IPS-20b (cell line): ENCODE measurements at regions not wholly inside any gene's neighbourhood (a gene's known extent, or its start where the extent isn't known, plus 50 kb on each side); places are given as distances from the start of the nearest gene placed in this dataset.

Experiments
- H3K27ac ChIP-seq: one replicate; pipeline ENCODE4 v1.5.1; 2013; ENCODE audit warnings: low read length
- H3K27me3 ChIP-seq: 2 replicates; pipeline ENCODE4 v1.6.1; 2013; ENCODE audit warnings: mild to moderate bottlenecking, low read length, inconsistent platforms; ENCODE audit not compliant: insufficient read depth
- H3K36me3 ChIP-seq: 2 replicates; pipeline ENCODE4 v1.6.1; 2013; ENCODE audit warnings: low read depth, mild to moderate bottlenecking, inconsistent platforms, low read length, moderate library complexity; ENCODE audit not compliant: insufficient read depth
- H3K4me1 ChIP-seq: 2 replicates; pipeline ENCODE4 v1.6.1; 2013; ENCODE audit warnings: mild to moderate bottlenecking, control low read depth, inconsistent platforms, low read length, moderate library complexity; ENCODE audit not compliant: insufficient read depth
- H3K4me3 ChIP-seq: 2 replicates; pipeline ENCODE4 v1.5.1; 2013; ENCODE audit warnings: mild to moderate bottlenecking, low read length, inconsistent platforms
- H3K9ac ChIP-seq: 2 replicates; pipeline ENCODE4 v1.6.1; 2013; ENCODE audit warnings: low read depth, mild to moderate bottlenecking, inconsistent platforms, low read length, moderate library complexity
- H3K9me3 ChIP-seq: 2 replicates; pipeline ENCODE4 v1.6.1; 2013; ENCODE audit warnings: mild to moderate bottlenecking, low read depth, low read length, inconsistent platforms; ENCODE audit not compliant: insufficient read depth

DNA sequence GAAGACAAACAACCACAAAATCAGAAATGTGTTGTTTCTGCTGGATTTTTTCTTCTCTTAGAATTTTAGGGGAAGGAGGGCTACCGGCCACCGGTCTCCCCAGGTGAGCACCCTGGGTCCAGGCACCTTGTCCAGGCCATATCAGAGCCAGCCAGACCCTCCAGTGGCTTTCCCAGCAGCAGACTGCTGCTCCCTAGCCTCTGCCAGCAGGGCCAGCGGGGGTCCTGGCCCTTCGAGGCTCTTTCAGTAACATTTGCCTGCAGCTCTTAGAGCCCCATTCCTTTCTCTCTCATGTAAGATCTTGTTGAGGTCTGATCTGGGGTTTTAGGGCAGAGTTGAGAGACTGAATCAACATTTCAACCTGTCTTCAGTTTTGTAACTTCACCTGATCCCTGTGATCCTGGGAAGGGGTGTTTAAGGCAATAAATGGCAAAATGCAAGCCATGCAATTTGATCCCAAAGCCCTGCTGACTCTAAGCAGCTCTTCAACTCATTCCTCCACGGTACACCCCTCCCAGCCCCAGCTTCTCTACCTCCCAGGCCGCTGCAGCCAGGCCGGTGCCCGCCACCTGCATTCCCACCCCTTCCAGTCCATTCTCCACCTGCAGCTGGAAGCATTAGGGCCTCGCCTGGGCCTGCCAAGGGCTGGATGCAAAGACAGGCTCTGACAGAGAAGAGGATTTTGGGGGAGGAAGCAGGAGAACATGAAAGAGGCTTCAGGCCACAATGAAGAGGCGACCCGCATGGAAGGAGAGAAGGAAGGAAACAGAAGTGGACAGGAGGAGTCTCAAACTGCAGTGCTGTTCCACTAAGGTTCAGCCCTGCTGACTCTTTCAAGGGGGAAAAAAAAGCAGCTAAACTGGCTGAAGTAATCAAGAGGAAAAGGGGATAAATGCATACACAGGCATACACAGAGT, 113.0 kb upstream of the FGF3 start:
- no peak overlapping the region for H3K9ac ChIP-seq
- no peaks in the 10 kb centered on the region for H3K9me3 ChIP-seq
- H3K36me3 ChIP-seq = no peaks in the 10 kb centered on the region
- no peak overlapping the region for H3K4me3 ChIP-seq
- no peak overlapping the region for H3K27ac ChIP-seq
- H3K4me1 ChIP-seq = peaks cover 5% of the 10 kb centered on the region; the same call in 1 of the 2 replicates
- H3K27me3 ChIP-seq = peaks cover 67% of the 10 kb centered on the region; the same call in 1 of the 2 replicates

GRCh38 chr11:69934861-69935494, 115.8 kb upstream of the FGF3 start:
- peaks cover 41% of the 10 kb centered on the region; the same call in 1 of the 2 replicates for H3K27me3 ChIP-seq
- H3K4me3 ChIP-seq = no peak overlapping the region
- no peaks in the 10 kb centered on the region for H3K36me3 ChIP-seq
- no peak overlapping the region for H3K27ac ChIP-seq
- H3K9me3 ChIP-seq = no peaks in the 10 kb centered on the region
- H3K9ac ChIP-seq = no peak overlapping the region
- H3K4me1 ChIP-seq = peaks cover 5% of the 10 kb centered on the region; the same call in 1 of the 2 replicates

DNA sequence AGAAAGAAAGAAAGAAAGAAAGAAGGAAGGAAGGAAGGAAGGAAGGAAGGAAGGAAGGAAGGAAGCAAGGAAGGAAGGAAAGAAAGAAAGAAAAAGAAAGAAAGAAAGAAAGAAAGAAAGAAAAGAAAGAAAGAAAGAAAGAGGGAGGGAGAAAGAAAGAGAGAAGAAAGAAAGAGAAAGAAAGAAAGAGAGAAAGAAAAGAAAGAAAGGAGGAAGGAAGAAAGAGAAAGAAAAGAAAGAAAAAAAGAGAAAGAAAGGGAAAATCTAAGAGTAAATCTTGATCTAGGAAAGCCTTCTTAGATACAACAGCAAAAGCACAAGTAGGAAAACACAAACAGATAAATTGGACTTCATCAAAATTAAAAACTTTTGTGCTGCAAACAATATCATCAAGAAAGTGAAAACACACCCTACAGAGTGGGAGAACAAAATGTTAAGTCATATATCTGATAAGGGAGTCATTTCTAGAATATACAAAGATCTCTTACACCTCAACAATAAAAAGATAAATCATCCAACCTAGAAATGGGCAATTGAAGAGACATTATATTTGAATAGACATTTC, 116.8 kb upstream of the FGF3 start:
- Histone ChIP-seq H3K9me3 (no peaks in the 10 kb centered on the region), H3K36me3 (no peaks in the 10 kb centered on the region), H3K27me3 (peaks cover 31% of the 10 kb centered on the region; the same call in 1 of the 2 replicates), H3K9ac (no peak overlapping the region), H3K4me1 (peaks cover 5% of the 10 kb centered on the region; the same call in 1 of the 2 replicates), H3K4me3 (no peak overlapping the region), H3K27ac (no peak overlapping the region)

DNA sequence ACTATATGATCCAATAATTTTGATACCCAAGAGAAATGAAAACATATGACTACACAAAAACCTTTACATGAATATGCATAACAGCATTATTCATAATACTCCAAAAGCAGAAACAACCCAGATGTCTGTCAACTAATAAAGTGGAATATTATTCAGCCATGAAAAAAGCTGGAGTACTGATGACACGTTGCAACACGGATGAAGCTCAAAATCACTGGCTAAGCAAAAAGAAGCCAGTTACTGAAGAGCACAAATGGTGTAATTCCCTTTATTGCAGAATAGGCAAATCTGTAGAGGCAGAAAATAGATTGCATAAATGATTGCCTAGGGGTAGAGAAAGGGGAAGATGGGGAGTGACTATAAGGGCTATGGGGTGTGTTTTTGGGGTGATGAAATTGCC, 117.6 kb upstream of the FGF3 start:
- H3K27ac ChIP-seq = no peak overlapping the region
- H3K4me3 ChIP-seq = no peak overlapping the region
- no peak overlapping the region for H3K9ac ChIP-seq
- H3K27me3 ChIP-seq = peaks cover 23% of the 10 kb centered on the region; the same call in 1 of the 2 replicates
- peaks cover 5% of the 10 kb centered on the region; the same call in 1 of the 2 replicates for H3K4me1 ChIP-seq
- no peaks in the 10 kb centered on the region for H3K9me3 ChIP-seq
- no peaks in the 10 kb centered on the region for H3K36me3 ChIP-seq

DNA sequence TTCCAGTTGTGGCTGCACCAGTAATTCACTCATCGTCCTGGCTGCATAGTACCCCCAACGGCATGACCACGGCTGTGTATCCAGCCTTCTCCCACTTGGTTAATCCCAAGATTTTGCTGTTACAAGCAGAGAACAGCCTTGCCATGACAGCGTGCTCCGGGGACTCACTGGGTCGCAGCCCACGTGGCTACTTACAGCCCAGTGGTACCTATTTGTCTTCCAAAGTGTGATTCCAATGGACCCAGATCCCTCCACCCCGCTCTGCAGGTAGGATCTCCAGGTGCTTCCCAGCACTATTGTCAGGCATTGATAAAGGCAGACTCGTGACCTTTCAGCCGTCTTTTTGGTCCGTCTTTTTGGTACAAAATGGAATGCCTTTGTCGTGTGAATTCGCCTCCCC, 119.0 kb upstream of the FGF3 start:
- no peaks in the 10 kb centered on the region for H3K36me3 ChIP-seq
- no peak overlapping the region for H3K27ac ChIP-seq
- H3K9ac ChIP-seq = no peak overlapping the region
- H3K4me3 ChIP-seq = no peak overlapping the region
- peaks cover 14% of the 10 kb centered on the region; the same call in 1 of the 2 replicates for H3K27me3 ChIP-seq
- H3K9me3 ChIP-seq = no peaks in the 10 kb centered on the region
- H3K4me1 ChIP-seq = no peaks in the 10 kb centered on the region

DNA sequence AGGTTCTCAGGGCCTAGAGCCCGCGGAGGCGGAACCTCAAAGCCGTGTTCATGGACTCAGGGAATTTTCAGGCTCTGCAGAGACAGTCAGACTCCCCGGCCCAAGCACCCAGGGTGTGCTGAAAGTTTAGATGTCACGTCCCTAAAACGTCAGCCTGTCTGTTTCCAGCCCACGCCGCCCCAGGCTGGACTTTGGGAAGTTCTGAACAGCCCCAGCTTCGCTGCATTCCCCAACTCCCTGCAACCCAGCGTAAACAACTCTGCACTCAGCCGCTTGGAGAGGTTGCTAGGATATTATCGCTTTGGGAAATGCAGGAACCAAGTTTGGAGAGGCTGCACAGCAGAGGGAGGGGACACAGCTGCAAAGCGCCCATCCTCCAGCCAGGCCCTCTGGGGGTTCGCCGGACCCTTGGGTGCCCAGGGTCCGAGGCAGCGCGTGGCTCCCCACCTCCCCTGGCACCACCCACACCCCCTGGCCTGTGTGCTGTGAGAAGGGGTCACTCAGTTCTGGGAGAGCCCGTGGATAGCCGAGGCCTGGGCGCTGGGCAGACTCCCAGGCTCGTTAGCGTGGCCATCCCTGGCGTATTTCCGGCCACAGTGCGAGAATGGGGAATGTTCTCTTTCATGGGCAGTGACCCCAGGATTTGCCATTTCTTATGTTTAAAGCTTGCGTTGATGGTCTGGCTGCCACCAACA, 120.5 kb upstream of the FGF3 start:
- H3K9ac ChIP-seq = no peak overlapping the region
- no peak overlapping the region for H3K27ac ChIP-seq

DNA sequence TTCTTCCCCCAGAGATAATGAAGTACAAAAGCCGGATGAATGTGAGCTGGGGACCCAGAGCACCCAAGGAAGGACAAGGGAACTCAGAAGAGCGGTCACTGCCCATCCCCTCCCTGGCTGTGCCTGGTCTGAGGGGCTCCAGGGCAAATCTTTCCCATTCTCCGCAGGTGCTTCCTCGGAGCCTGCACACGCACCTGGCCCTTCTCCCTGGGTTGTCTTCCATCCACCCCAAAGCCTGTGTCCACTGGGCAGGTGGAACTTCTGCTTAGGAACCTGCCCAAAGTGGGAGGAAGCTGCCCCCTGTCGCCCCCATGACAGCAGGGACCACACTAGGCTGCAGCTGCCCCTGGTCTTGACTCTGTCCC, 121.0 kb upstream of the FGF3 start:
- no peak overlapping the region for H3K27ac ChIP-seq
- no peak overlapping the region for H3K9ac ChIP-seq
- no peaks in the 10 kb centered on the region for H3K4me1 ChIP-seq
- no peaks in the 10 kb centered on the region for H3K9me3 ChIP-seq
- H3K36me3 ChIP-seq = no peaks in the 10 kb centered on the region
- H3K4me3 ChIP-seq = no peak overlapping the region
- no peaks in the 10 kb centered on the region; the same call in 1 of the 2 replicates for H3K27me3 ChIP-seq

More for the DNA sequence above, 120.5 kb upstream of the FGF3 start:
- Histone ChIP-seq H3K27me3 (peaks cover 3% of the 10 kb centered on the region; the same call in 1 of the 2 replicates), H3K4me3 (no peak overlapping the region), H3K9me3 (no peaks in the 10 kb centered on the region), H3K4me1 (no peaks in the 10 kb centered on the region), H3K36me3 (no peaks in the 10 kb centered on the region)

DNA sequence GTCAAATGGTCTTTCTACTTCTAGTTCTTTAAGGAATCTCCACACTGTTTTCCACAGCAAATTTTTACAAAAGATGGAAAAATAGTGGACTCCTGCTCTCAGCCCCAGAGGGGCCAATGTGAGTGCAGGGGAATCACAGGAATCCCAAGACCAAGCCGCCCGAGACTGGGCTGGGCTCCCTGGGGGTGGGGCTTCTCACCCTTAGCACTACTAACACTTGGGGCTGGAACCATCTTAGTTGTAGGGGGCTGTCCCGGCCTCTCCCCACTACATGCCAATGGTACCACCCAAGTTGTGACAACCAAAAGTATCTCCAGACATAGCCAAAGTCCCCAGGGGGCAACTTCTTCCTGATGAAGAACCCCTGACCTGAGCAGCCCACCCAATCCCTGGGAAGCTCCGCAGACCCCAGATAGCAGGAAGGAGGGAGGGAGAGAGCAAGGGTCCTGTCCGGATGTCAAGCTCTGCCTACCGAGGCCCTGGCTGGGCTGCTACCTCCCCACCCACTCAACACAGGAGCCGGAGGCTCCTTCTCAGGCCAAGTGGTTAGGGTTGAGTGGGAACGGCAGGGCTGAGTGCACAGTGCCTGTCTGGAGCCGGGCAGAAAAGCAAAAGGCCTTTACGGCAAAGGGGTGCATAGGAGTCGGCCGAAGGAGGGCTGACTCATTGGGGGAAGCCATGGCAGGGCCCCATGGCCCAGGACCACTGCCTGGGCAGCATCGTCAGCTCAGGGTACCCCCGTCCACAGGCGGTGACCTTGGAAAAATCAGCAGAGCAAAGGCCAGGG, 122.5 kb upstream of the FGF3 start:
- H3K27me3 ChIP-seq = peaks cover 8% of the 10 kb centered on the region; the same call in 1 of the 2 replicates
- peaks cover 3% of the 10 kb centered on the region; the same call in 1 of the 2 replicates for H3K4me1 ChIP-seq
- no peak overlapping the region for H3K9ac ChIP-seq
- H3K27ac ChIP-seq = no peak overlapping the region
- no peaks in the 10 kb centered on the region for H3K36me3 ChIP-seq
- no peak overlapping the region for H3K4me3 ChIP-seq
- H3K9me3 ChIP-seq = no peaks in the 10 kb centered on the region

DNA sequence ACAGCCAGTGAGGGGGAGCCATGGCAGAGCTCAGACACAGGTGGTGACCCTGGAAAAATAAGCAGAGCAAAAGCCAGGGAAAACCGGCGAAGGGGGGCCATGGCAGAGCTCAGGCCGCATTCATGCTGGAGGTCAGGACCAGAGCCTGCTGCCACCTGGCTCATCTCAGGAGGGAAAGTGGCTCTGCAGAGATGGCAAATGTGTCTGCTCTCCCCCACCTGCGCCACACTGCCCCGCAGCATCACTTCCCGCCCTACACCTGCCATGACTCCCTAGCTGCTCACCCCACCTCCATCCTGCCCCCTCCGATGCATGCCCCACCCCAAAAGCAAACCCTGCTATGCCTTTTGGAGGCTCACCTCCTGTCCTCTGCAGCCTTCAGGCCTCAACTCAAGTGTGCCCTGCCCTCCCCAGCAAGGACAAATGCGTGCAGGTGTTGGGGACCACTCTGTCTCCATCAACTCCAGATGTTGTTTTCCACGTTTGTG, 123.2 kb upstream of the FGF3 start:
- Histone ChIP-seq H3K4me1 (peaks cover 5% of the 10 kb centered on the region; the same call in 1 of the 2 replicates), H3K36me3 (no peaks in the 10 kb centered on the region)

DNA sequence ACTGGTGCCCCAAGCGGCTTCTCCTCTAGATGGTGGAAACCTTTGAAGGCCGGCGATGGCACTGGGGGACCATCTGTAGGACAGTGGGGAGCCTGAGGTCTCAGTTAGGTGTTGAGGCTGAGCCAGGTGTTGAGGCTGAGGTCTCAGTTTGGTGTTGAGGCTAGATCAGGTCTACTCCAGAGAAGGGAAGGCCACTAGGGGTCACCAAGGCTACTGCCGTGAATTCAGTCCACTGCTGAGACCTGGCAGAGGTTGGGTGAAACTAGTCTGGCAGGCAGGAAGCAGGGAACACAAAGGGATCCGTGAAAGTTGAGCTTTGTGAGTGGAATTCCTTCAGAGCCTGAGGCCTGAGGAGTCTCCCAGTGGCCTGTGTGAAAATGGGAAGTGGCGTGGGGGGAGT, 123.8 kb upstream of the FGF3 start:
- Histone ChIP-seq H3K27me3 (peaks cover 13% of the 10 kb centered on the region), H3K4me3 (no peak overlapping the region), H3K27ac (no peak overlapping the region), H3K9me3 (no peaks in the 10 kb centered on the region), H3K36me3 (no peaks in the 10 kb centered on the region), H3K4me1 (peaks cover 8% of the 10 kb centered on the region), H3K9ac (no peak overlapping the region)

More for the DNA sequence above, 123.2 kb upstream of the FGF3 start:
- Histone ChIP-seq H3K9ac (no peak overlapping the region), H3K9me3 (no peaks in the 10 kb centered on the region), H3K27me3 (peaks cover 10% of the 10 kb centered on the region; the same call in 1 of the 2 replicates), H3K4me3 (no peak overlapping the region), H3K27ac (no peak overlapping the region)
